ENCODE measurements at regions not wholly inside any gene's neighbourhood (a gene's known extent, or its start where the extent isn't known, plus 50 kb on each side); places are given as distances from the start of the nearest gene placed in this dataset.

DNA sequence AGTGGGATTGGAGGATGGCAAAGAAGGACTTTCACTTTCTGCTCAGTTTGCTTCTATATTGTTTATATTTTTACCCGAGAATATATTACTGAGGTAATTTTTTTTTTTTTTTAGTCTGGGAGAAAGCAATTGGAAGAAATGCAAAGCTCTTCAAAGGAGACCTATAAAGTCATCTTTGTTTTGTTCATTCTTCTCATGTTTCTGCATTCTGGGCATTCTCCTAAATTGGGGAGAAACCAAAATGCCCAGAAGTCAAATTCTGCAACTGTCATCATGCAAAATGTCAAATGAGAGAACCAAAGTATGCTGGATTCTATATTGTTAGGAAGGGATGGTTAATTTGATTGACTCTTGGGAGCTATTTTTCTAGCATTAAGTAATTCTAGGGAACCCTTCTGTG is 168.3 kb upstream of the TSC22D2 start:
- Histone ChIP-seq H3K4me1 (ENCODE audit: insufficient read depth, low read length) (peaks cover 2% of the 10 kb centered on the region; the same call in 1 of the 2 replicates), H4K20me1 (ENCODE audit: control insufficient read depth, insufficient read depth, insufficient read length) (no peaks in the 10 kb centered on the region), H2BK15ac (ENCODE audit: low read depth, low read length) (no peak overlapping the region), H2BK120ac (ENCODE audit: low read depth, low read length, poor library complexity, severe bottlenecking) (no peak overlapping the region), H4K91ac (ENCODE audit: insufficient read length, low read depth, low read length) (no peak overlapping the region), H3K27ac (ENCODE audit: insufficient read length, low read depth, low read length) (no peak overlapping the region), H3K23me2 (ENCODE audit: insufficient read length, low read depth, low read length, poor library complexity, severe bottlenecking) (no peaks in the 10 kb centered on the region), H3K27me3 (ENCODE audit: insufficient read depth, low read length) (no peaks in the 10 kb centered on the region), H3K23ac (ENCODE audit: insufficient read length, low read depth, low read length) (no peak overlapping the region), H3K56ac (ENCODE audit: insufficient read length, low read depth, low read length) (no peak overlapping the region), H3K4ac (ENCODE audit: low read depth, low read length) (no peak overlapping the region), H2BK12ac (ENCODE audit: insufficient read length, low read depth, low read length) (no peak overlapping the region), H2AK5ac (ENCODE audit: insufficient read length, low read length) (no peak overlapping the region), H4K8ac (replicated peaks; ENCODE audit: insufficient read length, low read depth, low read length) (no peak overlapping the region), H4K5ac (ENCODE audit: insufficient read length, low read depth, low read length) (no peak overlapping the region), H3K79me1 (ENCODE audit: insufficient read depth, low read depth, low read length, poor library complexity, severe bottlenecking) (no peaks in the 10 kb centered on the region), H3T11ph (ENCODE audit: low read length) (no peak overlapping the region), H2BK20ac (ENCODE audit: low read depth, low read length, poor library complexity, severe bottlenecking) (no peak overlapping the region), H2AFZ (ENCODE audit: low read length) (no peak overlapping the region), H3K9ac (ENCODE audit: extremely low read depth, insufficient read length, low read length) (no peak overlapping the region), H3K4me2 (ENCODE audit: insufficient read depth, insufficient read length, low read length) (no peak overlapping the region), H3K14ac (ENCODE audit: insufficient read depth, low read length) (no peak overlapping the region), H3K18ac (ENCODE audit: insufficient read length, low read depth, low read length) (no peak overlapping the region), H2BK5ac (ENCODE audit: insufficient read length, low read length) (no peak overlapping the region), H3K9me3 (ENCODE audit: control insufficient read depth, low read depth, low read length) (no peaks in the 10 kb centered on the region), H3K79me2 (ENCODE audit: insufficient read depth, low read length) (no peaks in the 10 kb centered on the region)
- WGBS (ENCODE audit: extremely low coverage, insufficient read length, low lambda C conversion rate) = no CpG with 5 or more reads among the region's 1 CpG
- Mint-ChIP-seq H3K9me3 (no peaks in the 10 kb centered on the region), H3K4me3 (no peak overlapping the region), H3K4me1 (peaks cover 24 to 25% of the 10 kb centered on the region in 2 experiments), H3K27ac (no peak overlapping the region), H3K27me3 (ENCODE audit: low read depth) (no peaks in the 10 kb centered on the region; the same call in 1 of the 2 replicates), H3K36me3 (ENCODE audit: insufficient read depth in 1 of 3, low read depth in 3 of 3) (no peaks in the 10 kb centered on the region)
- no peak for DNase-seq
- TF ChIP-seq, protein P1, sequence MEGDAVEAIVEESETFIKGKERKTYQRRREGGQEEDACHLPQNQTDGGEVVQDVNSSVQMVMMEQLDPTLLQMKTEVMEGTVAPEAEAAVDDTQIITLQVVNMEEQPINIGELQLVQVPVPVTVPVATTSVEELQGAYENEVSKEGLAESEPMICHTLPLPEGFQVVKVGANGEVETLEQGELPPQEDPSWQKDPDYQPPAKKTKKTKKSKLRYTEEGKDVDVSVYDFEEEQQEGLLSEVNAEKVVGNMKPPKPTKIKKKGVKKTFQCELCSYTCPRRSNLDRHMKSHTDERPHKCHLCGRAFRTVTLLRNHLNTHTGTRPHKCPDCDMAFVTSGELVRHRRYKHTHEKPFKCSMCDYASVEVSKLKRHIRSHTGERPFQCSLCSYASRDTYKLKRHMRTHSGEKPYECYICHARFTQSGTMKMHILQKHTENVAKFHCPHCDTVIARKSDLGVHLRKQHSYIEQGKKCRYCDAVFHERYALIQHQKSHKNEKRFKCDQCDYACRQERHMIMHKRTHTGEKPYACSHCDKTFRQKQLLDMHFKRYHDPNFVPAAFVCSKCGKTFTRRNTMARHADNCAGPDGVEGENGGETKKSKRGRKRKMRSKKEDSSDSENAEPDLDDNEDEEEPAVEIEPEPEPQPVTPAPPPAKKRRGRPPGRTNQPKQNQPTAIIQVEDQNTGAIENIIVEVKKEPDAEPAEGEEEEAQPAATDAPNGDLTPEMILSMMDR (conservative IDR thresholded peaks at IDR 0.05) = no peak
